Muscle of leg (tissue), 3 donors: ENCODE measurements at regions not wholly inside any gene's neighbourhood (a gene's known extent, or its start where the extent isn't known, plus 50 kb on each side); places are given as distances from the start of the nearest gene placed in this dataset.

Source experiments
- DNase-seq: peaks from one replicate; pipeline ENCODE4 v3.0.0; 2013
- H3K27ac ChIP-seq: one replicate; pipeline ENCODE4 v1.5.1; 2013; ENCODE audit warnings: mild to moderate bottlenecking, low read length, control low read depth
- H3K27me3 ChIP-seq: one replicate; pipeline ENCODE4 v1.6.1; 2013; ENCODE audit warnings: low read length; ENCODE audit not compliant: control insufficient read depth, insufficient read depth
- H3K36me3 ChIP-seq: one replicate; pipeline ENCODE4 v1.6.1; 2013; ENCODE audit warnings: low read length; ENCODE audit not compliant: control insufficient read depth, insufficient read depth
- H3K4me1 ChIP-seq: one replicate; pipeline ENCODE4 v1.6.1; 2013; ENCODE audit warnings: low read length; ENCODE audit not compliant: control insufficient read depth, insufficient read depth
- H3K4me3 ChIP-seq: one replicate; pipeline ENCODE4 v1.5.1; 2013; ENCODE audit warnings: low read length, control low read depth
- H3K9me3 ChIP-seq: replicated peaks from 2 replicates; pipeline ENCODE4 v1.6.1; 2013; ENCODE audit warnings: low read depth, low read length; ENCODE audit not compliant: control insufficient read depth
- WGBS: methylation state at CpG from one replicate; pipeline ENCODE4 v1.1.5; 2013; ENCODE audit warnings: missing lambda C conversion rate; ENCODE audit not compliant: insufficient coverage; 5-methylcytosine and 5-hydroxymethylcytosine counted together

DNA sequence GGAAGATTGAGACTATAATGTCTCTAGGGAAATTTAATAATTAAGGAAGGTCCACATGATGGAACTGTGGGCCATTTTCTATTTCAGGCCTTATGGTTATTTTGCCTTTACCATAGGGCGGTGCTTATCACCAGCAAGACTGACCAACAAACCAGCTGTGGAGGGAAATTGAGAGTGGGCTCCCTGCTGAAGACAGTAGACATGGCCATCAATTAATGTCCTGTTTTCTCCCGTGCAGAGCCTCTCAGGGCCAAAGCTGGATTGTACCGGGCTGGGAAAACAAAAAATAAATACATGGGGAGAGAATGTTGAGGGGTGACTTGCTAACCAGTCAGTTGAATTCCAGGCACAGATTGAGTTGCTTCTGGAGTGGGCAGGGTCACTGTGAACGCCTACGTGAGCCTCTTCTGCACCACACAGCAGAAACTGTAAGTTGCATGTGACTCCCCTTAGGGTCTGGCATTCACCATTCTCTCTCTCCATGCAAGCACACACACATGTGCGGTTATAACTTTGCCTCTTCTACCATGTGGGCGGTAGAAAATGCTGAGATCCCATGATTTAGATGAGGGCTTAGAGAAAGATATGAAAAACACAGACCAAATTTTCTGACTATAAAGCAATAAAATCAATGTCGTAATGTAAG, 128.5 kb downstream of the COPS8 start:
- Histone ChIP-seq H3K36me3 (no peaks in the 10 kb centered on the region), H3K9me3 (no peaks in the 10 kb centered on the region), H3K27ac (peak overlapping the region; percentile 79), H3K4me1 (peaks cover 22% of the 10 kb centered on the region), H3K4me3 (no peak overlapping the region), H3K27me3 (no peaks in the 10 kb centered on the region)
- WGBS = 74% methylated on average over 3 of the region's 8 CpGs
- no peak for DNase-seq

DNA sequence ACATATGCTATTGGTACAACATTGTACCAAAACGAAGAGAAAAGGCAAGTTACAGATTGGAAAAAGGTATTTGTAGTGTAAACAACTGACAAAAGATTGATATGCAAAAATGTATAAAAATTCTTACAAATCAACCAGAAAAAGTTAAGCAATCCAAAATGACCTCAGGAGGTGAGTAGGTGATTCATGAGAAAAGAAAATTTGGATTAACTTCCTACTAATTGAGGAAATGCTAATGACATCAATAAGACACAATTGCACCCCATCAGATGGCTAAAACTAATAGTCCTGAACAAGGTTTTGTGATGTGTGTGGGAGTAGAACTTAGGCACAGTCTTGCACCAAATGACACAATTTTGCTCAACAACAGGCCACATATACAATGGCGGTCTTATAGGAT, 129.3 kb downstream of the COPS8 start:
- H3K4me3 ChIP-seq = no peak overlapping the region
- no peak overlapping the region for H3K27ac ChIP-seq
- WGBS = no CpG with 5 or more reads among the region's 2 CpGs
- H3K27me3 ChIP-seq = no peaks in the 10 kb centered on the region
- H3K4me1 ChIP-seq = peaks cover 19% of the 10 kb centered on the region
- no peak for DNase-seq
- no peaks in the 10 kb centered on the region for H3K9me3 ChIP-seq
- no peaks in the 10 kb centered on the region for H3K36me3 ChIP-seq

DNA sequence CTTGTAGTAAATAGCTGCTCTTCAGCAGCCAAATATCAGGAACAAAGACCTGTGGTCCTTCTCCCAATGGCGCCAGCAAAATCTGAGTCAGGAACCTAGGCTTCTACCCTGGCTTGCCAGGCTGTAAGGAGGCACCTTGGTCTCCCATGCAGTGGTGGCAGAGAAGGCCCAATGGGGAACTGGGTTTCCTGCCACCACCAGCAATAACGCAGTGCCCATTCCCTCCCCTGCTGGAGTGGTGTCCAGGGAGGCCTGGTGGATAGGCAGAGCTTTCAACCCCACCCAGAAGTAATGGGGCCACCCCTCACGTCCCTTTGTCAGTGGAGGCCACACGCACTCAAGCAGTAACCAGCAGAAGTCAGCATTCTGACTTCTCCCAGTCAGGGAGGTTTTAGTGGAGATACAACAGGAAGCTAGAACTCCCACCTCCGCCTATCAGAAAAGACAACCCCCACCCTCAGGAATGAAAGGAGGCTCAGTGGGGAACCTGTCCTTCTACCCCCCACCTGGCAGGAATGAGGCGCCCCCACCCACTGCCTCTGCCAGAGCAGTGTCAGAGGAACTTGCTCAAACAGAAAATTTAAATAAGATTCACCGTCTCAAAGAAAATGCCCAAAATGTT, 132.4 kb downstream of the COPS8 start:
- no peaks in the 10 kb centered on the region for H3K27me3 ChIP-seq
- DNase-seq = no peak
- H3K9me3 ChIP-seq = no peaks in the 10 kb centered on the region
- H3K4me3 ChIP-seq = no peak overlapping the region
- peaks cover 28% of the 10 kb centered on the region for H3K4me1 ChIP-seq
- 47% methylated on average over 2 of the region's 7 CpGs for WGBS
- H3K27ac ChIP-seq = peak overlapping the region; percentile 82
- no peaks in the 10 kb centered on the region for H3K36me3 ChIP-seq

DNA sequence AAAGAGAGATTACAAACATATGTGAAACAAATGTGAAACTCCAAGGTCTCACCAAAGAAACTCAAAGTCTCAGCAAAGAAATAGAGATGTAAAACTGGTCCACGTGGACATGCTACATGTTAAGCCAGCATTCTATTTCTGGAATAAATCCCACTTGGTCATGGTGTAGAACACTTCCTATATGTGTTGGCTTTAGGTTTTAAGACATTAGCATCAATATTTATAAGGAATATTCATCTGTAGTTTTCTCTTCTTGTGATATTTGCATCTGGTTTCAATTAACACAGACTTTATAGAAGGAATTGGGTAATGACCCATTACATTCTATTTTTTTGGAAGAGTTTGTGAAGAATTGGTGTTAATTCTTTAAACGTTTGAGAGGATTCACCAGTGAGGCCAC, 133.1 kb downstream of the COPS8 start:
- WGBS = no CpG with 5 or more reads among the region's 2 CpGs
- H3K9me3 ChIP-seq = no peaks in the 10 kb centered on the region
- no peak overlapping the region for H3K4me3 ChIP-seq
- DNase-seq = peak; percentile 96
- H3K4me1 ChIP-seq = peaks cover 30% of the 10 kb centered on the region
- H3K27ac ChIP-seq = peak overlapping the region; percentile 82
- H3K27me3 ChIP-seq = no peaks in the 10 kb centered on the region
- no peaks in the 10 kb centered on the region for H3K36me3 ChIP-seq

DNA sequence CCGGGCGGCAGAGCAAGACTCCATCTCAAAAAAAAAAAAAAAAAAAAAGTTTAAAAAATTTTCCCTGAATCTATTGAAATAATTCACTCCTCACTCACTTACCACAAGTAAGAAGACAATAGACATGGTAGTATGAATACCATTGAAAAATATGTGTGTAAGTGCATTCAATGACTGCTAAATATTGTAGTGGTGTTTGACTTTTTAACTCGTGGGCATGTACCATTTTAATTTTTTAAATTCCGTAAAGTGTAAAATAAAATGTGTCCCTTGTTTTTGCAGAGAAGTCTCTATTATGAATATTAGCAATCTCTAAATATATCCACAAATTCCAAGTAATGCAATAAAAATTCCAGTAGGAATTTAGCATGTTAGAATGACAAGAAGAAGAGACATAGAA, 134.1 kb downstream of the COPS8 start:
- Histone ChIP-seq H3K9me3 (no peaks in the 10 kb centered on the region), H3K4me3 (no peak overlapping the region), H3K27ac (no peak overlapping the region), H3K36me3 (no peaks in the 10 kb centered on the region), H3K27me3 (no peaks in the 10 kb centered on the region), H3K4me1 (peaks cover 24% of the 10 kb centered on the region)
- DNase-seq = no peak
- no CpG with 5 or more reads among the region's 4 CpGs for WGBS

DNA sequence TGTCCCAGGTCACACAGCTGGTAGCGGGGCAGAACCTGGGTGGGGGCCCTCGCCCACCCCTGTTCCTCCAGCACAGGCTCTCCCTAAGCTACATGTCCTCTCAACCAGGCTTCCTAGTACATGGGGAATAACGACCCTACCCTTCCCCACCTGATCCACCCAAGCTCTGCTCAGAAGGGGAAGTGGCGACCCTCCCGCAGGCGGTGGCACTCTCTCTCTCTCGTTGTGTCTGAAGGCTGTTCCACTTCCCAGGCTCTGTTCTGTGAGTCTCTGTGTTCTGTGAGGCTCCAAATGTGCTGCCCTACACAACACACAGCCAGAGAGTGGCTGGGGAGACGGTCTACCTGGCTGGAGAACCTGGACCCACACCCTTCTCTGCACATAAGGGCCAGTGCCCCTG, 135.8 kb downstream of the COPS8 start:
- Histone ChIP-seq H3K4me3 (no peak overlapping the region), H3K9me3 (no peaks in the 10 kb centered on the region), H3K36me3 (no peaks in the 10 kb centered on the region), H3K27me3 (no peaks in the 10 kb centered on the region), H3K4me1 (peaks cover 24% of the 10 kb centered on the region), H3K27ac (no peak overlapping the region)
- no peak for DNase-seq
- WGBS = 72% methylated on average over 4 of the region's 8 CpGs

DNA sequence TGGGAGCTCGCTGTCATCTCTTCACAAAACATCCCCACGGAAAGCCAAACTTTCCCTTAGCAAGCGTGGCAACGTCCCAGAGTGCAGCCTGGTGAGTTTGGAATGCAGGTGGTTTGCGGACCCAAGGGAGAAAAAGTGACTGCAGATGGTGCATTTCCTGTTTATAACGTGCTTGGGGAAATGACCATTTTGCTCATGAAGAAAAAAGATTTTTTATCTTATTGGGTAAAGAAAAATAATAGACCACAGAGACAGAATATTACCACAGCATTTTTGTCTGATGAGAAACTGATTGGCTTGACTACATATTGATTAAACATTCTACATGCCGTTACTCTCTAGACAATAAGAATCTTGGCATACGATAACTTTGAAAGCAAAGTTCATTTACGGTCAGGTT, 136.5 kb downstream of the COPS8 start:
- no peak for DNase-seq
- H3K36me3 ChIP-seq = no peaks in the 10 kb centered on the region
- H3K27ac ChIP-seq = no peak overlapping the region
- peaks cover 24% of the 10 kb centered on the region for H3K4me1 ChIP-seq
- H3K27me3 ChIP-seq = no peaks in the 10 kb centered on the region
- H3K4me3 ChIP-seq = no peak overlapping the region
- no peaks in the 10 kb centered on the region for H3K9me3 ChIP-seq
- WGBS = 44% methylated on average over 4 of the region's 9 CpGs

DNA sequence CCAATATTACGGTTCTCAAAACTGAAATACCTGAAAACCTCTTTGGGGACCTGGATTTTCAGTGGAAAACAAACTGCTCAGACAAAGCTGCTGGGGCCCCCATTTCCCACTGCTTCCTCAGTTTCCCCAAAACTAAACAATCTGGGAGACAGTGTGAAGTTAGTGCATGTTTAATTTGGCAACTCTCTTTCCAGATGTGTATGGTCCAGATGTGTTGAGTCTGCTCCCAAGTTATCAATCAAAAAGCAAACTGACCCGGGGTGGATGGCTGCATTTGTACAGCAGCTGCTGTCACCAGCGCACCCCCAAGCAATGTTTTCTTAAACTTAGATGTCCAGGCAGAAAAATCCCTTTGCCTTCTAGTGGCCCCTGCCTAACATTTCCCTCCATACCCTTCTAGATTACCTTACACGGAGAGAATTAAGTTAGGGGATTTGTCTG, 136.9 kb downstream of the COPS8 start:
- H3K4me3 ChIP-seq = no peak overlapping the region
- no peaks in the 10 kb centered on the region for H3K9me3 ChIP-seq
- H3K4me1 ChIP-seq = peaks cover 23% of the 10 kb centered on the region
- H3K36me3 ChIP-seq = no peaks in the 10 kb centered on the region
- no CpG with 5 or more reads among the region's 4 CpGs for WGBS
- H3K27me3 ChIP-seq = no peaks in the 10 kb centered on the region
- H3K27ac ChIP-seq = peak overlapping the region; percentile 39
- peak; percentile 79 for DNase-seq

DNA sequence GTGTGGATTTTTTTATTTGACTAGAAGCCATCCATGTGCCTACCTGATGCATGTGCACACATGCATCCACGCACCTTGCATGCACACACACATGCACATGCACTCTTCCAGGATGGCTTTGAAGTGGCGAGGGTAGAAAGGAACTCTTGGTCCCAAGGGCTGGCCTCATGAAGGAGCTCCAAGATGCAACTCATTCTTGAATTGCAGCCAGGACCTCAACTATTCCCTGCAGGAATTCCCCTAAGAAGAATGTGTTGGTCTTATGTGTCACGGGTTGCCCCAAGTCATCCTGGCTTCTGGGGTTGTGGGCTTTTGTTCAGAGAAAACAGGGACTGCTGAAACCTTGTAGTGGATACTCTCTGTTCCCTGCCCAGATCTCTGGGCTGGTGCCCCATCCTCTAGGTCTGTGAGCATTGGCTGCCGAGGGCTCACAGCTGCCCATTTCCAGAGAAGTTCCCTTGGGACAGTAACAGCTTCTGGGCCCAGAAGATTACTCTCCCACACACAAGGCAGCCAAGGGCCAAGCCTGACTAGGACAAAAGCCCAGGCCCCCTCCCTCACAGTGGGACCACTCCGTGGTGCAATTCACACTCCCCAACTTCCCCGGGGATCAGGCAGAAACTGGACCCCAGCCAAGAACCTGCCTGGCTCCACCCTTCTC, 137.6 kb downstream of the COPS8 start:
- H3K27me3 ChIP-seq = no peaks in the 10 kb centered on the region
- no peaks in the 10 kb centered on the region for H3K36me3 ChIP-seq
- WGBS = 40% methylated on average over 4 of the region's 6 CpGs
- peak; percentile 61 for DNase-seq
- H3K4me3 ChIP-seq = no peak overlapping the region
- H3K4me1 ChIP-seq = peaks cover 16% of the 10 kb centered on the region
- no peaks in the 10 kb centered on the region for H3K9me3 ChIP-seq
- no peak overlapping the region for H3K27ac ChIP-seq

DNA sequence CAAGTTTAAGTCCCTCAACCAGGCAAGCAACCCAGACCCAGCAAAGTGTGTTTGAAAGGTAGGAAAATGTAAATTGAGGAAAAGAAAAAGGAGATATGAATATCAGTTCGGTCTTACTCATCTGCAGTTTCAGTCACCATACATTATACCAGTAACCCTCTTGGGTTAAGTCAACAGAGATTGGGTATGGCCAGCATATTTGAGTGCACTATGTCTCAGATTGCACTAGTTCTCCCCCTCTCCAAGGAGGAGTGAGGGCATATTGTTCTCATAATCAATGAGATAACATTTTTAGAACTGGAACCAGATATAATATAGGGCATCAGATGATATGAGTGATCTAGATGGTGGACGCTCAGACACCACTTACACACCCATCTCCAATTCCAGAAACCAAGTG, 141.5 kb downstream of the COPS8 start:
- Histone ChIP-seq H3K9me3 (no peaks in the 10 kb centered on the region), H3K4me3 (no peak overlapping the region), H3K27me3 (peaks cover 2% of the 10 kb centered on the region), H3K36me3 (no peaks in the 10 kb centered on the region), H3K27ac (no peak overlapping the region), H3K4me1 (peaks cover 13% of the 10 kb centered on the region)
- DNase-seq = no peak
- no CpG with 5 or more reads among the region's 2 CpGs for WGBS
